LNCAP (cell line): ENCODE measurements at regions not wholly inside any gene's neighbourhood (a gene's known extent, or its start where the extent isn't known, plus 50 kb on each side); places are given as distances from the start of the nearest gene placed in this dataset.

Experiments used
- TF ChIP-seq, protein P1 (sequence below): fragments of 450-650 bp; IDR thresholded peaks from 2 replicates; pipeline ENCODE4 v1.5.1; 2017; ENCODE audit warnings: mild to moderate bottlenecking

DNA sequence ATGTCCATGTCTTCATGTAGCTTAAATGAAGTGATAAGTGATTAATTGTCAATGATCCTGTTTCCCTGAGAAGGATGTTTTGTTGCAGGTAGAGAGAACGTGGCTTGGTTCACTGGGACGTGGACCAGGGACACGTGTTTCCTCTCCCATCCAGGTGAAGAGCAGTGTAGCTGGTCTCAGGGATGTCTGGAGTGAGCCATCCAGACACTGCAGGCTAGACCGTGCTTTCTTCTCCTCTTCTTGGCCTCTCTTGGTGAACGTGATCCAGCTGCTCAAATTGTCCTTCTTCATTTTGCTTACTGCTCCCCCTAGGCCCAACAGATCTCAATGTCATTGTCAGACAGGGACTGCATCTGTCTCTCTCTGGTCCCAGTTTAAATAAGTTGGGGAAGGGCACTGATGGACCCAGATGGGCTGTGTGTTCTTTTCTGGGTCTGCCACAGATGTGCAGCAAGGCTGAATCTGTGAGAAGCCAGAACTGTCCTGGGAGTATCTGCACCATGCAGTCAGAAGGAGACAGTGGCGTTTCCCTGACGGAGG lies 263.8 kb downstream of the CYRIA start:
- TF ChIP-seq, protein P1, sequence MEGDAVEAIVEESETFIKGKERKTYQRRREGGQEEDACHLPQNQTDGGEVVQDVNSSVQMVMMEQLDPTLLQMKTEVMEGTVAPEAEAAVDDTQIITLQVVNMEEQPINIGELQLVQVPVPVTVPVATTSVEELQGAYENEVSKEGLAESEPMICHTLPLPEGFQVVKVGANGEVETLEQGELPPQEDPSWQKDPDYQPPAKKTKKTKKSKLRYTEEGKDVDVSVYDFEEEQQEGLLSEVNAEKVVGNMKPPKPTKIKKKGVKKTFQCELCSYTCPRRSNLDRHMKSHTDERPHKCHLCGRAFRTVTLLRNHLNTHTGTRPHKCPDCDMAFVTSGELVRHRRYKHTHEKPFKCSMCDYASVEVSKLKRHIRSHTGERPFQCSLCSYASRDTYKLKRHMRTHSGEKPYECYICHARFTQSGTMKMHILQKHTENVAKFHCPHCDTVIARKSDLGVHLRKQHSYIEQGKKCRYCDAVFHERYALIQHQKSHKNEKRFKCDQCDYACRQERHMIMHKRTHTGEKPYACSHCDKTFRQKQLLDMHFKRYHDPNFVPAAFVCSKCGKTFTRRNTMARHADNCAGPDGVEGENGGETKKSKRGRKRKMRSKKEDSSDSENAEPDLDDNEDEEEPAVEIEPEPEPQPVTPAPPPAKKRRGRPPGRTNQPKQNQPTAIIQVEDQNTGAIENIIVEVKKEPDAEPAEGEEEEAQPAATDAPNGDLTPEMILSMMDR = no peak

DNA sequence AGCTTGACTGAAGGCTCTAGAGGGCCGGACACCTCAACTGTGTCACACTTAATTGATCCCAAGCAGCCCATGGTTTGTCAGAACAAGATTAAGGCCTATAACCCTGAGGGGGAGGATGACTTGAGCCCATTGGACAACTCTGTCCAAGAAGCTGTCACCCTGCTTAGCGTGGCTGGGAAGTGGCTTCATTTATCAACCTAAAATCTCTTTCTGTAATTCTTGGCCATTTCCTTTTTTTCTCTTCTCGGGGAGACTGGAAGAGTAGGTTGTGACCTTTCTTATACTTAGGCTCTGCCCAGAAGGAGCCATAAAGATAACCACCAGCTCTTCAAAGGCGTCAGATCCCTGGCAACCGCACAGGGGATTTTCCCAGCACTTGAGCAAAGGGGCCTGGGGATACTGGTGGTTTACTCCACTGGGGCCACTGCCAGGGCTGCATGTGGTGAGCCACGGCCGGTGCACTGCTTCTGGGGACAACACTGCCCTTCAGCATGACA lies 265.5 kb downstream of the CYRIA start:
- TF ChIP-seq, protein P1 = no peak

DNA sequence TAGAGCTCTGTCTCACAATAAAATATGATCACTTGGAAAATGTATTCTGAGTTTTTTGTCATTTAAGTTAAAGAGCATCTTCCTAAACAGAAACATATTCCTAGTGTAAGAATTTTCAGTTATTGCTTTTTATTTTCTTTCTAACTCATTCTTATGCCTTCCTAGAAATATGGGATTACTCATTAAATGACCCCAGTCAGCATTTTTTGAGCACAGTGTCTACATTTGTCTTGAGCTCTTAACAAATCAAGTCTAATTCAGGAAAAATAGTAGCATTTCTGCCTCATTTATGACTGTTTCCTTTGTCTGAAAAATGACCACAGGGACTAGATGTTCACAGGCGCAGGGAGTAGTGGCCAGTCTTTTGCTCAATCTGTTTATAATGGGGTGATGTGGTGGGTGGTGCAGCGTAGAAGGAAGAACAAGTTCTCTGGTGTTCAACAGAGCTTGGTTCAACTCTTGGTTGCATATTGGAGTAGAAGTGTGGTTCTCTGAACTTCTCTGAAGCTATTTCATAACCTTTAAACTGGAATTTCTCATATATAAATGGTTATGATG lies 267.1 kb downstream of the CYRIA start:
- TF ChIP-seq, protein P1 = no peak

DNA sequence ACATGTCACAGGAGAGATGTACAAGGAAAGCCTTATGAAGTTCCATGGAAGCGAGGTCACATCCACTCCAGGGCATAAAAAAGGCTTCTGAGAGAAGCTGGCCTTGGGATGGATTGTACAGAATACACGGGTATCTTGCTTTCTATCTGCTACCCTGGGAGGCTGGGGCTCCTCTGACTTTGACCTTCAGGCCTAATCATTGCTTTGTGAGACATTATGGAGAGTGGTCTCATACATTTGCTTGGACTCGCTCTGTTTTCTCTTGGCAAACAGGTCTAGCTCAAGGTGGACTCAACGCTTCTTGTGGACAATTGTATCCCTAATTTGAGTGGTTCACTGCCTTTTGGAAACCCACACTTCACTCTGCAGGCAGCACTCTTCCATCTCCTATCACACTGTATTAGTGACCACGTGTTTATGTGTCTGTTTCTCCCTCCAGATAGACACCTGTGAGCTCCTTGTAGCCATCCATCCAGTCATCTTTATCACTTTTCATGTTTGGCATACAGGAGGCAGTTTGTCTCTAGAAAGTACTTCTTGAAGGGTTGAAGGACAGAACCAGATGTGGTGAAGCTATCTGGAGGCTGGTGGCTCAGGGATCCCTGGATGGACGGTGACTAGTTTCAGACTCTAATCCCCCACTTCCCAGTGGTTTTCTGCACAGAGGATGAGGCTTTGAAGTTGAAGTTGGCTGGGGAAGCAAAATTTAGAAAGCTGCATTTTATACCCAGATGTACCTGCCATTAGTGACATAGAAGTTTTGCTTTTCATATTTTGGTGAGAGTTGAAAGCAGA lies 267.8 kb downstream of the CYRIA start:
- TF ChIP-seq, protein P1 = no peak

DNA sequence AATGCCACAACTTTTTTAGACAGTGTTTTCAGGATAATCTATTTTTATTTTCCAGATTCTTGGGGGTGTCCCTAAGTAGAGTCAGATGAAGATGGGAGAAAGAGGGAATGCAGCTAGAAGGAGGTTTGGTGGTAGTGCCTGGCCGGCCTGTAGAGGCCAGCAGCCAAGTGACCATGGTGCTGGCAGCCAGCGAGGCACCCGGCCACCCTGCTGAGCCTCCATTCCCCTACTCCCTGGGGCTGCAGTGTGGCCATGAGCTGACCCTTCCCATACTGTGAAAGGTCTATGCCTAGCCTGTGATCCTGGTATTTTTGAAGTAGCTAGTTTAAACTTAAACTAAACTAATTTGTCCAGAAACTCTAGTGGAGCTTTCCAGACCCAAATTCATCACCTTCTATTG lies 268.6 kb downstream of the CYRIA start:
- TF ChIP-seq, protein P1 = no peak

DNA sequence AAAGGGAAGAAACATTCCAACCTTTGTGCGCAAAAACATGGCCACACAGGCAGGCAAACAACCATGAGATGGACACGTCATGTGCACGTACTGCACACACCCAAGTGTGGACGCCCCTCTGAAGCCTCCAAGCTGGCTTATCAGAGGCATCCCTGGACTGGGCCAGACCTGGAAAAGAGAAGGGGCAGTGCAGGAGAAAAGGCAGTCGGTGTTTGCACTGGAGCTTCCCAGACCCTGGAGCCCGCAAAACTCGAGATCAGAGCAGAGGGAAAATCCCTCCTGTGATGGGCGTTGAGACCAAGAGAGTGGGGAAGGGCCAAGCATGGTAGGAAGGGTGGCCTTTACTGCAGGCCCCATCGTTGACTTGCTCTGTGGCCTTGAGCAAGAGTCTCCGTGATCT lies 269.5 kb downstream of the CYRIA start:
- TF ChIP-seq, protein P1 = no peak

DNA sequence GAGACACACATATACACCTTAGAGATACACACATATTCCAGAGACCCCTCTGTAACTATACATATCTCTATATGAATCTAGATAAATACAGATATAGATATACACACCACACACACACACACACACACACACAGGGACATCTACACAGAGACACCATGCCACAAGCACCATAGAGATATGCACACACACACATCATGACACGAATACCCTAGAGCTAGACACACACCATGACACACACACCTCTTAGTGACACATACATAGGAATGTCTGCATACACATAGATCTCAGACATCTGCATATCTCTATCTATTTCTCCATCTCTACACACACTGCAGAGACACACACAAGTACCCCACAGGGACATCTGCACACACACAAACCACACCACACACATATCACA lies 270.0 kb downstream of the CYRIA start:
- TF ChIP-seq, protein P1 = no peak
